ENCODE measurements at regions not wholly inside any gene's neighbourhood (a gene's known extent, or its start where the extent isn't known, plus 50 kb on each side); places are given as distances from the start of the nearest gene placed in this dataset.

- TF ChIP-seq DRAP1 (CRISPR knock-in tag; IDR thresholded peaks at IDR 0.05): 0 out of 2 replicates have a peak, but pooled peaks have one; percentile 17
- no peak for TF ChIP-seq ZNF674 (CRISPR knock-in tag; IDR thresholded peaks at IDR 0.05; ENCODE audit: low read depth)
- no peak for TF ChIP-seq JDP2 (CRISPR knock-in tag; IDR thresholded peaks at IDR 0.05; ENCODE audit: borderline replicate concordance)
- TF ChIP-seq BRD4 (CRISPR knock-in tag; IDR thresholded peaks at IDR 0.05): no peak
- no peak for TF ChIP-seq ZNF317 (CRISPR knock-in tag; IDR thresholded peaks at IDR 0.05)
- 0 out of 2 replicates have a peak, but pooled peaks have one; percentile 27 for TF ChIP-seq ZMYM4 (CRISPR knock-in tag; IDR thresholded peaks at IDR 0.05)
- peak; percentile 92 for TF ChIP-seq GATAD2A (CRISPR knock-in tag; IDR thresholded peaks at IDR 0.05)
- TF ChIP-seq NFKB2 (CRISPR knock-in tag; IDR thresholded peaks at IDR 0.05; ENCODE audit: borderline replicate concordance): no peak
- TF ChIP-seq, protein P1, sequence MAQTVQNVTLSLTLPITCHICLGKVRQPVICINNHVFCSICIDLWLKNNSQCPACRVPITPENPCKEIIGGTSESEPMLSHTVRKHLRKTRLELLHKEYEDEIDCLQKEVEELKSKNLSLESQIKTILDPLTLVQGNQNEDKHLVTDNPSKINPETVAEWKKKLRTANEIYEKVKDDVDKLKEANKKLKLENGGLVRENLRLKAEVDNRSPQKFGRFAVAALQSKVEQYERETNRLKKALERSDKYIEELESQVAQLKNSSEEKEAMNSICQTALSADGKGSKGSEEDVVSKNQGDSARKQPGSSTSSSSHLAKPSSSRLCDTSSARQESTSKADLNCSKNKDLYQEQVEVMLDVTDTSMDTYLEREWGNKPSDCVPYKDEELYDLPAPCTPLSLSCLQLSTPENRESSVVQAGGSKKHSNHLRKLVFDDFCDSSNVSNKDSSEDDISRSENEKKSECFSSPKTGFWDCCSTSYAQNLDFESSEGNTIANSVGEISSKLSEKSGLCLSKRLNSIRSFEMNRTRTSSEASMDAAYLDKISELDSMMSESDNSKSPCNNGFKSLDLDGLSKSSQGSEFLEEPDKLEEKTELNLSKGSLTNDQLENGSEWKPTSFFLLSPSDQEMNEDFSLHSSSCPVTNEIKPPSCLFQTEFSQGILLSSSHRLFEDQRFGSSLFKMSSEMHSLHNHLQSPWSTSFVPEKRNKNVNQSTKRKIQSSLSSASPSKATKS (CRISPR knock-in tag; IDR thresholded peaks at IDR 0.05): no peak
- TF ChIP-seq JUND (CRISPR knock-in tag; IDR thresholded peaks at IDR 0.05): no peak
- no peak for TF ChIP-seq ZNF672 (CRISPR knock-in tag; IDR thresholded peaks at IDR 0.05)
- no peak for TF ChIP-seq ELK4 (CRISPR knock-in tag; IDR thresholded peaks at IDR 0.05; ENCODE audit: borderline replicate concordance)
- TF ChIP-seq CBX2 (IDR thresholded peaks at IDR 0.05; ENCODE audit: low read depth, low read length): no peak
- TF ChIP-seq CBX2 (CRISPR knock-in tag; IDR thresholded peaks at IDR 0.05; ENCODE audit: low read depth): no peak
- no peak for TF ChIP-seq NFE2L2 (IDR thresholded peaks at IDR 0.05; ENCODE audit: low read length)
- TF ChIP-seq, protein P2, sequence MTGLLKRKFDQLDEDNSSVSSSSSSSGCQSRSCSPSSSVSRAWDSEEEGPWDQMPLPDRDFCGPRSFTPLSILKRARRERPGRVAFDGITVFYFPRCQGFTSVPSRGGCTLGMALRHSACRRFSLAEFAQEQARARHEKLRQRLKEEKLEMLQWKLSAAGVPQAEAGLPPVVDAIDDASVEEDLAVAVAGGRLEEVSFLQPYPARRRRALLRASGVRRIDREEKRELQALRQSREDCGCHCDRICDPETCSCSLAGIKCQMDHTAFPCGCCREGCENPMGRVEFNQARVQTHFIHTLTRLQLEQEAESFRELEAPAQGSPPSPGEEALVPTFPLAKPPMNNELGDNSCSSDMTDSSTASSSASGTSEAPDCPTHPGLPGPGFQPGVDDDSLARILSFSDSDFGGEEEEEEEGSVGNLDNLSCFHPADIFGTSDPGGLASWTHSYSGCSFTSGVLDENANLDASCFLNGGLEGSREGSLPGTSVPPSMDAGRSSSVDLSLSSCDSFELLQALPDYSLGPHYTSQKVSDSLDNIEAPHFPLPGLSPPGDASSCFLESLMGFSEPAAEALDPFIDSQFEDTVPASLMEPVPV (CRISPR knock-in tag; IDR thresholded peaks at IDR 0.05): no peak
- TF ChIP-seq ZBTB49 (CRISPR knock-in tag; IDR thresholded peaks at IDR 0.05; ENCODE audit: borderline replicate concordance): no peak
- TF ChIP-seq TAF15 (IDR thresholded peaks at IDR 0.05; ENCODE audit: low read depth, low read length, poor library complexity, severe bottlenecking): no peak
- no peak for TF ChIP-seq ZNF383 (CRISPR knock-in tag; IDR thresholded peaks at IDR 0.05; ENCODE audit: borderline replicate concordance)
- TF ChIP-seq MEF2D (CRISPR knock-in tag; IDR thresholded peaks at IDR 0.05): peak; percentile 52; the same call in 1 of the 2 replicates
- no peak for TF ChIP-seq ZFP41 (CRISPR knock-in tag; IDR thresholded peaks at IDR 0.05; ENCODE audit: borderline replicate concordance)
- TF ChIP-seq ZFP36 (IDR thresholded peaks at IDR 0.05; ENCODE audit: borderline replicate concordance, low read depth, low read length, partially characterized antibody): no peak
These were observed 151.1 kb upstream of the ERCC6L2 start (continued) for GRCh38 chr9:95724253-95724991.

Measured in HepG2 (cell line).